ENCODE measurements at regions not wholly inside any gene's neighbourhood (a gene's known extent, or its start where the extent isn't known, plus 50 kb on each side); places are given as distances from the start of the nearest gene placed in this dataset.
"Not testable (repeated sequence)": the region's sequence is repeated elsewhere in the genome, so short reads cannot be mapped to it uniquely, and the experiment has no call there.

DNA sequence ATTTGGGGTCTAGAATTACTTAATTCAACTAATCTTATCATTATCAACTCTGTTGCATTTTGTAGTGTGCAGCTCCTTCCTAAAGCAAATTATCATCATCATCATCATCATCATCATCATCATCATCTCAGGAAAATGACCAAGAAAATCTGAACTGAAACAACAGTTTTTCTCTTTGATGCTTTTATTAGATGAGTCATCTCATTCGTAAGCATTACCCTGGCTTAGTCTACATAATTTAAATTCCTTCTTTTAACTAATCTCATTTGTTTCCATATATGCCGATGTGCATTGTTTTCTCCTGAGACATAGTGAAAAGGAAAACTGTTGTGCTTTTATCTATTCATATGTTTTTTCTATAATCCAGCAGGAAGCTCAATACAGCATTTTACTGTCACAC lies 173.0 kb upstream of the PDE4D start:
- DNase-seq (ENCODE audit: low spot score) = no peak

DNA sequence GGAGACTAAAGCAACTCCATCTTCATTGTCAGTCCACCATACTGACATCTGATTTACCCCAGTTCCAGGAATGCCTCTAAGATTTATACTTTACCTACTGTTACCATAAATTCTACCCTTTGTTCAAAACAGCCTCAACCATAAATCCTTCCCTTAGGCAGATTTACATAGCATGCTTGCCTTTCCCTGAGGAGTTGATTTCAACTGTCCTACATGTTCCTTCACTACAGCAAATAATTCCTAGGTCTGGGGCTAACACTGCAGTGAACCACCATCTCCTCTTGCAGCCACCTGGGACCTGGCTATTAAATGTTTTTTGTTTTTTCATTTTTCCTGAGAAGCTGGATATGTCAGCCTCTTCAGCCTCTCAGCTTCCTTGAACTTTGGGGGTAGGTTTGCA lies 166.9 kb upstream of the PDE4D start:
- DNase-seq (ENCODE audit: low spot score) = no peak

- DNase-seq (ENCODE audit: low spot score) = no peak
These were observed 162.7 kb upstream of the PDE4D start for GRCh38 chr5:60056191-60056590.

GRCh38 chr5:60055168-60055567 lies 161.6 kb upstream of the PDE4D start:
- DNase-seq (ENCODE audit: low spot score) = no peak

- DNase-seq (ENCODE audit: low spot score) = not testable (repeated sequence)
These were observed 148.6 kb upstream of the PDE4D start for GRCh38 chr5:60041996-60042664.

GRCh38 chr5:60041508-60041907 lies 148.0 kb upstream of the PDE4D start:
- not testable (repeated sequence) for DNase-seq (ENCODE audit: low spot score)

DNA sequence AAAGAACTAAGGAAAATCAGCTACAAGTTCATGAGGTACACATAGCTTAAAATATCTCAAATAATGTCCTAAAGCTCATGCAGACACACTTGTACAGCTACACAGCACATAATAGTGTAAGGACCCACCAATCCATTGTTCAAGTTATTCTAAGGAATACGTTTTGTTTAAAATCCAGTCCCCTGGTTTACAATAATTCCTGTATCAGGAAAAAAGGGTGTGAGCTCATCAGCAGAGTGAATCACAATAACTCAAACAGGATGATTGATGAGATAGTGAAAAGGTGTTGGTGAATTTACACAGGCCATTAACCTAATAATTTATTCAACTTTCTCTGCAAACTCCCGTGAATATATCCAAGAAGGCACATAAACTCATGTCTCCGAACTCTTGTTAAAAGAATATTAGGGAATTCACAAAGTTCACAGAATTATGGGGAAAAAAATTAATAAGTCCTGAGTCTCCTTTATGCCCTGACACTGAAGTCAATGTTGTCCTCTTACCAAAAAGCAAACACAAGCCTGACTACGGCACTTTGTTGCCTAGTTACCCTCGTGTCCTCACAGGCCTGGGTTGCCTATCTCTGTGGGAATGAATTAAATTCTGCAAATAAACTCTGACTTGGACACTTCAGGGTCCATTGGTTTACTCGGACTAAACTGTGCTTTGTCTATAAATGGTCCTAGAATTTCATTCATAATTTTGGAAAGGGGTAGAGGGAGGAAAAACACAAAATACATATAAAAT lies 142.8 kb upstream of the PDE4D start:
- no peak for DNase-seq (ENCODE audit: low spot score)

DNA sequence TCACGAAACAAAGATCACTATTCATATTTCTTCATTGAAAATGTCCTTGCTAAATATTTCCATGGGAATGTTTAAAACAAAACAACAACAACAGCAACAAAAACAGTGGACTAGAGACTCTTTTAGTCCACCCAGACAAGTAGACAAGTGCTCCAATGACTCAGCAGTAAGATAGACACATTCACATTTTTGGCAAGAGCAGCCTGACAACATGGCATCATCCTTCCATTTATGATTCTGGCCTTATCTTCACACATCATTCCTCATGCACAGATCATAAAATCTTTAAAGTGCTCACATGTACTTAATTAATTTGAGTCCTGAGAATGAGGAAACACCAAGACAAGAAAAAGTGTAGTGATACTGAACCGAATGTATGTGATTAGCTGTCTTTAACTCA lies 132.6 kb upstream of the PDE4D start:
- no peak for DNase-seq (ENCODE audit: low spot score)

DNA sequence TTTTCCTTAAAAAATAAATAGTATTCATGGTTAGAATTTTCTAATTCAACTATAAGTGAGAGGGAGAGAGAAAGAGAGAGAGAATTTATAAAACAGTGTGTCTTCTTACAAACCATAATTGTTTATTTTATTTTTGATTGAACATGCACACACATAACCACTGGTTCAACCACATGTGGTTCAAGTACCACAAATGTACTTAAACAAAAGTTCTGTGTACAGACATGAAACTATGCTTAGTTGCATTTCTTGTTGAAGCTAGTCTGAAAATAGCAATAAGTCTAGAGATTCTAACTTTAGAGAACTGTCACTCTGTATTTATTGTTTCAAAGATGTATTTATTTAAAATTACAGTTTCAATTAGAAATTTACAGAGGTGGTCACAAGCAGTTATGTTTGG lies 130.6 kb upstream of the PDE4D start:
- no peak for DNase-seq (ENCODE audit: low spot score)

GRCh38 chr5:60023255-60023654 lies 129.7 kb upstream of the PDE4D start:
- no peak for DNase-seq (ENCODE audit: low spot score)

GRCh38 chr5:60020457-60020856 lies 126.9 kb upstream of the PDE4D start:
- DNase-seq (ENCODE audit: low spot score) = no peak

GRCh38 chr5:60018960-60019359 lies 125.4 kb upstream of the PDE4D start:
- DNase-seq (ENCODE audit: low spot score) = not testable (repeated sequence)

DNA sequence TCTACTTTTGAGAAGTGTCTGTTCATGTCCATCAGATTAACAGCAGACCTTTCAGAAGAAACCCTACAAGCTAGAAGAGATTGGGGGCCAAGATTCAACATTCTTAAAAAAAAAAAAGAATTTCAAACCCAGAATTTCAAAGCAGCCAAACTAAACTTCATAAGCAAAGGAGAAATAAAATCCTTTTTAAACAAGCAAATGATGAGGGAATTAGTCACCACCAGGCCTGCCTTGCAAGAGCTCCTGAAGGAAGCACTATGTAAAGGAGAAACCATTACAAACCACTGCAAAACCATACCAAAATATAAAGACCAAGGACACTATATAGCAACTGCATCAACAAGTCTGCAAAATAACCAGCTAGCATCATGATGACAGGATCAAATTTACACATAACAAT lies 124.6 kb upstream of the PDE4D start:
- no peak for DNase-seq (ENCODE audit: low spot score)

GRCh38 chr5:60014331-60014730 lies 120.8 kb upstream of the PDE4D start:
- no peak for DNase-seq (ENCODE audit: low spot score)

GRCh38 chr5:60010853-60011252 lies 117.3 kb upstream of the PDE4D start:
- DNase-seq (ENCODE audit: low spot score) = no peak

GRCh38 chr5:60010328-60010727 lies 116.8 kb upstream of the PDE4D start:
- no peak for DNase-seq (ENCODE audit: low spot score)

DNA sequence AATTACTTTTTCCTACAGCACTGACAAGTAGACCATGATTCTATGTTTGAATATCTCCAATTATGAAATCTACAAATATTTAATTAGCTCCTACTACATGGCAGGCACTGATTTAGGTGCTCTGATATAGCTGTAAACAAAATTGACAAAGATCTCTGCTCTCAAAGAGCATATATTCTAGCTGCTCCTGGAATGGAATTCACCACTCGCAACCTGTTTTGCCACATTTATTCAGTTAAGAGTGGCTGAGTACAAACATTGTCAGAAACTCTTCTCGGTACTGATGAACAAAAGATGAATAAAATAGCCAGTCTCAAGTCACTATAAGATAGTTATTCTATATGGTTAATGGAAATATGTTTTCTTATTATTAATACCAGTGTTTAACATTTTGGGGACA lies 114.2 kb upstream of the PDE4D start:
- DNase-seq (ENCODE audit: low spot score) = no peak

- DNase-seq (ENCODE audit: low spot score) = no peak
These were observed 105.5 kb upstream of the PDE4D start for GRCh38 chr5:59999056-59999455.

GRCh38 chr5:59992206-59992605 lies 98.7 kb upstream of the PDE4D start:
- no peak for DNase-seq (ENCODE audit: low spot score)

DNA sequence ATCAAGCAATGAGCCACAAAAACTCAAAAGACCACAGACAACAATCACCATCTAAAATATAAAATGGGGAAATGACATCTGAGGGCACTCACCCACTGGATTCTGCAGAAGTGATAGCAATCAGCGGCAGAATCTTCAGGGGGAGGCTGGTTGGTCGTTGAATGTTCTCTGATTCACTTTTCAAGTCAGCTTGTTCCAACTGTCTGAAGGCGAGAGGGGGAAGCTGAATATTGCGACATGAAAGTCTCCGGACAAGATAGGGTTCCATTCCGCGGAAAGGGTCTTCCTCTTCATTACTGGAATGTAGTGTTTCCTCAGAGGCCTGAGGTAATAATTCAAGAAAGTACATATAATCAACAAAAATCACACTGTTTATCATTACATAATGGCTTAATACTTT lies 94.9 kb upstream of the PDE4D start:
- DNase-seq (ENCODE audit: low spot score) = no peak

DNA sequence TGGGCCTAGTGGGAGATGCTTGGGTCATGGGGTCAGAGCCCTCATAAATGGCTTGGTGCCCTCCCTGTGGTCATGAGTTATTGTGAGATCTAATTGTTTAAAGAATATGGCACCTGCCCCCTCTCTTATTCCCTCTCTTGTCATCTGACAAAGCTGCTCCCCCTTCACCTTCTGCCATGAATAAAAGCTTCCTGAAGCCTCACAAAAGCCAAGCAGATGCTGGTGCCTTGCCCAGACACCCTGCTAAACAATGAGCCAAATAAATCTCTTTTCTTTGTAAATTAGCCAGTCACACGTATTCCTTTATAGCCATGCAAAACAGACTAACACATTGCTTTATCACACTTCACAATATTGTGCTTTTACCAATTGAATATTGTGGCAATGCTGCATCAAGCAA lies 82.8 kb upstream of the PDE4D start:
- no peak for DNase-seq (ENCODE audit: low spot score)

DNA sequence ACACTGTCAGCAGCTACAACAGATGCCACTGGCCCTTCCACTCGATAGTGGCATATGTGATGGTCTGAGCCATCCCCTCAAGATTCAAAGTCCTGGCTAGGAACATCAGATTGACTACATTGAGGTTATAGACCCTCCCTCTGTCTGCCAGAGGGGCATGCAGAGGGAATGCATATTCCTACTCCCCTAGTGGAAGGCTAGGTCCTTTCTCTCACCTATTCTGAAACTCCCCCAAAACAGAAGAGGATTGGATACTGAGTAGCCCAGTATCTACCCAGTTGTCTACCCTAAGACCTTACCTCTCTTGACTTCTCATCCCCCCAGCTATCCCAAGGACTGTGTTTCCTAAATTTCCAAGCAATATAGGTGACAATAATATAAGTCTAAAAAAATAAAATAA lies 78.5 kb upstream of the PDE4D start:
- DNase-seq (ENCODE audit: low spot score) = no peak

DNA sequence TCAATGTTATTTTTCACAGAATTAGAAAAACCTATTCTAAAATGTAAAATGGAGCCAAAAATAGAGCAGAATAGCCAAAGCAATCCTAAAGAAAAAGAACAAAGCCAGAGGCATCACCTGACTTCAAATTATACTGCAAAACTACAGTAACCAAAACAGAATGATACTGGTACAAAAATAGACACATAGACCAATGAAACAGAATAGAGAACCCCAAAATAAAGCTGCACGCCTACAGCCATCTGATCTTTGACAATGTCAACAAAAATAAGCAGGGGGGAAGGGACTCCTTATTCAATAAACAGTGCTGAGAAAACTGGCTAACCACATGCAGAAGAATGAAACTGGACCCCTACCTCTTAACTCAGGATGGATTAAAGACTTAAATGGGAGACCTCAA lies 65.8 kb upstream of the PDE4D start:
- no peak for DNase-seq (ENCODE audit: low spot score)

Measured in D341Med (cell line).